IMR-90 (cell line): ENCODE measurements at regions not wholly inside any gene's neighbourhood (a gene's known extent, or its start where the extent isn't known, plus 50 kb on each side); places are given as distances from the start of the nearest gene placed in this dataset.

Experiments used
- ATAC-seq: fragments of 200-7000 bp; cut with Tn5 transposase; 2 replicates; pipeline ENCODE4 v1.9.1; 2020; ENCODE audit warnings: low read depth, mild to moderate bottlenecking, moderate library complexity
- BruUV-seq: library from RNA; stranded (reverse); fragments of 400-500 nt; replicated peaks from 2 replicates; lab custom pipeline; 2021; lab: Mats Ljungman, UMichigan
- CTCF ChIA-PET: fragments of 300-600 bp; formaldehyde crosslinking; extraction: SDS; loops from one replicate; lab custom pipeline; 2021; ENCODE audit warnings: antibody characterized with exemption; lab: Yijun Ruan, JAX
- POLR2A ChIA-PET: fragments of 300-600 bp; sonication (Branson Sonifier 250); formaldehyde crosslinking; loops from one replicate; lab custom pipeline; 2022; ENCODE audit warnings: antibody characterized with exemption; ENCODE audit not compliant: unreplicated experiment; lab: Charles Lee
- DNase-seq: peaks from one replicate; pipeline ENCODE4 v3.0.0; 2013
- H2AFZ ChIP-seq: replicated peaks from 2 replicates; pipeline ENCODE3; 2013; ENCODE audit warnings: low read length, mild to moderate bottlenecking; ENCODE audit not compliant: poor library complexity
- H2AK5ac ChIP-seq: 2 replicates; pipeline ENCODE4 v1.6.1; 2013; ENCODE audit warnings: low read depth, low read length, inconsistent platforms
- H2AK9ac ChIP-seq: replicated peaks from 2 replicates; pipeline ENCODE3; 2013; ENCODE audit warnings: mild to moderate bottlenecking, low read depth, low read length, moderate library complexity; ENCODE audit not compliant: poor library complexity
- H2BK120ac ChIP-seq: 2 replicates; pipeline ENCODE4 v1.6.1; 2013; ENCODE audit warnings: low read depth, low read length, inconsistent platforms
- H2BK15ac ChIP-seq: 3 replicates; pipeline ENCODE4 v1.6.1; 2013; ENCODE audit warnings: low read depth, low read length, inconsistent platforms
- H2BK20ac ChIP-seq: 2 replicates; pipeline ENCODE4 v1.6.1; 2013; ENCODE audit warnings: low read depth, mild to moderate bottlenecking, inconsistent platforms, low read length, moderate library complexity
- H2BK5ac ChIP-seq: 2 replicates; pipeline ENCODE4 v1.6.1; 2013; ENCODE audit warnings: mild to moderate bottlenecking, low read depth, low read length, inconsistent platforms; ENCODE audit not compliant: poor library complexity, severe bottlenecking
- H3K14ac ChIP-seq: replicated peaks from 2 replicates; pipeline ENCODE4 v1.6.1; 2013; ENCODE audit warnings: low read depth, low read length, inconsistent platforms
- H3K18ac ChIP-seq: 2 replicates; pipeline ENCODE4 v1.6.1; 2013; ENCODE audit warnings: low read depth, low read length, control low read depth
- H3K23ac ChIP-seq: 2 replicates; pipeline ENCODE4 v1.6.1; 2013; ENCODE audit warnings: low read depth, low read length, inconsistent platforms
- H3K27ac ChIP-seq: 2 replicates; pipeline ENCODE4 v1.5.1; 2013; ENCODE audit warnings: mild to moderate bottlenecking, control low read depth, low read length; ENCODE audit not compliant: insufficient read depth
- H3K27me3 ChIP-seq: 2 replicates; pipeline ENCODE4 v1.6.1; 2013; ENCODE audit warnings: low read length; ENCODE audit not compliant: control insufficient read depth, insufficient read depth
- H3K36me3 ChIP-seq: 2 replicates; pipeline ENCODE4 v1.6.1; 2013; ENCODE audit warnings: low read length, mixed read lengths; ENCODE audit not compliant: control insufficient read depth, insufficient read depth
- H3K4ac ChIP-seq: 2 replicates; pipeline ENCODE4 v1.6.1; 2013; ENCODE audit warnings: low read depth, low read length, inconsistent platforms
- H3K4me1 ChIP-seq: 2 replicates; pipeline ENCODE4 v1.6.1; 2013; ENCODE audit warnings: low read length, mixed read lengths; ENCODE audit not compliant: control insufficient read depth, insufficient read depth
- H3K4me2 ChIP-seq: 2 replicates; pipeline ENCODE4 v1.6.1; 2013; ENCODE audit warnings: low read depth, mild to moderate bottlenecking, control low read depth, low read length, moderate library complexity
- H3K4me3 ChIP-seq: 2 replicates; pipeline ENCODE4 v1.5.1; 2013; ENCODE audit warnings: low read depth, mild to moderate bottlenecking, control low read depth, low read length, moderate library complexity; ENCODE audit not compliant: insufficient read depth
- H3K56ac ChIP-seq: 2 replicates; pipeline ENCODE4 v1.6.1; 2013; ENCODE audit warnings: low read length, inconsistent platforms; ENCODE audit not compliant: insufficient read depth; ENCODE audit errors: extremely low read depth
- H3K79me1 ChIP-seq, 2 experiments: 2 replicates each; pipeline ENCODE4 v1.6.1; 2013; ENCODE audit warnings: low read length in 2 of 2, inconsistent platforms in 1 of 2, low read depth in 1 of 2
- H3K9ac ChIP-seq: 2 replicates; pipeline ENCODE4 v1.6.1; 2013; ENCODE audit warnings: low read depth, low read length, control low read depth
- H3K9me1 ChIP-seq: 2 replicates; pipeline ENCODE4 v1.6.1; 2013; ENCODE audit warnings: low read length, inconsistent platforms; ENCODE audit not compliant: insufficient read depth
- H3K9me3 ChIP-seq: 2 replicates; pipeline ENCODE4 v1.6.1; 2013; ENCODE audit warnings: low read length; ENCODE audit not compliant: control insufficient read depth, insufficient read depth
- H4K20me1 ChIP-seq: 2 replicates; pipeline ENCODE4 v1.6.1; 2013; ENCODE audit warnings: low read length, inconsistent platforms; ENCODE audit not compliant: insufficient read depth
- H4K5ac ChIP-seq: 2 replicates; pipeline ENCODE4 v1.6.1; 2013; ENCODE audit warnings: mild to moderate bottlenecking, low read depth, low read length, control low read depth
- H4K8ac ChIP-seq, 2 experiments: 2 replicates each; pipeline ENCODE4 v1.6.1; 2013; ENCODE audit warnings: low read depth in 2 of 2, low read length in 2 of 2, control low read depth in 1 of 2, inconsistent platforms in 1 of 2
- H4K91ac ChIP-seq: 2 replicates; pipeline ENCODE4 v1.6.1; 2013; ENCODE audit warnings: low read depth, low read length, inconsistent platforms; ENCODE audit not compliant: insufficient read depth
- BHLHE40 ChIP-seq: fragments of 150-350 bp; IDR thresholded peaks from 2 replicates; pipeline ENCODE4 v1.6.1; 2016; ENCODE audit warnings: mild to moderate bottlenecking, low read depth, low read length
- CEBPB ChIP-seq: IDR thresholded peaks from 2 replicates; pipeline ENCODE4 v1.6.1; 2012; ENCODE audit warnings: low read depth, low read length, improper control_type of control experiment
- CHD1 ChIP-seq: IDR thresholded peaks from 2 replicates; pipeline ENCODE4 v1.6.1; 2012; ENCODE audit warnings: low read depth, low read length, improper control_type of control experiment
- FOS ChIP-seq: fragments of 150-350 bp; IDR thresholded peaks from 2 replicates; pipeline ENCODE4 v1.6.1; 2016; ENCODE audit warnings: low read depth, low read length
- MAFK ChIP-seq: IDR thresholded peaks from 2 replicates; pipeline ENCODE4 v1.6.1; 2012; ENCODE audit warnings: low read depth, low read length, improper control_type of control experiment
- MAZ ChIP-seq: IDR thresholded peaks from 2 replicates; pipeline ENCODE4 v1.6.1; 2012; ENCODE audit warnings: low read depth, mild to moderate bottlenecking, low read length, improper control_type of control experiment, moderate library complexity, borderline replicate concordance
- MXI1 ChIP-seq: IDR thresholded peaks from 2 replicates; pipeline ENCODE4 v1.6.1; 2012; ENCODE audit warnings: low read depth, mild to moderate bottlenecking, low read length, moderate library complexity, borderline replicate concordance
- NFE2L2 ChIP-seq: fragments of 150-350 bp; IDR thresholded peaks from 2 replicates; pipeline ENCODE4 v1.6.1; 2016; ENCODE audit warnings: low read depth, mild to moderate bottlenecking, low read length
- POLR2A ChIP-seq: IDR thresholded peaks from 2 replicates; pipeline ENCODE4 v1.6.1; 2012; ENCODE audit warnings: mild to moderate bottlenecking, low read depth, low read length
- RAD21 ChIP-seq: IDR thresholded peaks from 2 replicates; pipeline ENCODE4 v1.6.1; 2012; ENCODE audit warnings: low read length, improper control_type of control experiment
- RCOR1 ChIP-seq: IDR thresholded peaks from 2 replicates; pipeline ENCODE4 v1.6.1; 2012; ENCODE audit warnings: mild to moderate bottlenecking, low read length, improper control_type of control experiment; ENCODE audit not compliant: insufficient replicate concordance
- RFX5 ChIP-seq: IDR thresholded peaks from 2 replicates; pipeline ENCODE4 v1.8.0; 2012; ENCODE audit warnings: low read depth, mild to moderate bottlenecking, low read length, moderate library complexity
- SMC3 ChIP-seq: fragments of 150-350 bp; IDR thresholded peaks from 2 replicates; pipeline ENCODE4 v1.6.1; 2016; ENCODE audit warnings: low read depth, mild to moderate bottlenecking, antibody characterized with exemption, low read length, moderate library complexity
- WGBS, 2 experiments: methylation state at CpG; one replicate each; pipeline versions ENCODE4 v1.1.5 to v1.1.7; 2013; ENCODE audit warnings: missing lambda C conversion rate in 2 of 2; ENCODE audit not compliant: insufficient read length in 1 of 2; ENCODE audit errors: extremely low coverage in 2 of 2; 5-methylcytosine and 5-hydroxymethylcytosine counted together
- dilution Hi-C: fragments of 300-500 bp; cut with HindIII; formaldehyde crosslinking; loops from one replicate; pipeline ENCODE4 v1.14.3; 2018; ENCODE audit warnings: low sequenced_read_pairs; ENCODE audit not compliant: unreplicated experiment
- in situ Hi-C: fragments of 300-500 bp; cut with MboI; formaldehyde crosslinking; loops from 3 replicates; pipeline ENCODE4 v1.14.3; 2019; ENCODE audit warnings: low sequenced_read_pairs, inconsistent platforms, mixed read lengths
- intact Hi-C: fragments of 100-400 bp; cut with micrococcal nuclease; formaldehyde crosslinking; loops from 2 replicates; pipeline ENCODE4 v1.10.0; 2022
- TF ChIP-seq, protein P1 (sequence below): fragments of 150-350 bp; IDR thresholded peaks from 2 replicates; pipeline ENCODE4 v1.6.1; 2016; ENCODE audit warnings: low read depth, mild to moderate bottlenecking, low read length, moderate library complexity, borderline replicate concordance
- TF ChIP-seq, protein P2 (sequence below): fragments of 150-350 bp; IDR thresholded peaks from 2 replicates; pipeline ENCODE4 v1.6.1; 2017; ENCODE audit warnings: mild to moderate bottlenecking, antibody characterized with exemption, low read length, low read depth
- TF ChIP-seq, protein P3 (sequence below): conservative IDR thresholded peaks from 2 replicates; pipeline ENCODE4 v1.5.1; 2012; ENCODE audit warnings: mild to moderate bottlenecking, low read depth, low read length, improper control_type of control experiment

DNA sequence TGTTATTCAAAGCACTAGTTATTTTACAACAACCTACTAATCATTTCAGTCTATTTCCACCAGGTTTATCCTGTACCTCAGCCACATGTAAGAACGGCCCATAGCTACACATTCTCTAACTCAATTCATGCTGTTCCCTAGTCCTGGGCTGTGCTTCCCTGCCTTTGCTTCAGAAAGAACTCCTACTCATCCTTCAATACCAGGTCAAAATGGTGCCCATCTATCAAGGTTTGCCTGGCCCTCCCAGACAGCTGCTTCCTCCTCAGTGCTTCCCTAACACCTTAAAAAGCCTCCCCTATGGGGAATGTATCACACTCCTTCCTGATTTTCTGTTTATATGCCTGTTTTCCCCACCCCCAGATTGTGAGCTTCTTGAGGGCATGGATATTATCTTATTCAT lies 400.7 kb downstream of the MN1 start:
- CTCF ChIA-PET, result no interaction called here
- TF ChIP-seq MAZ (no peak), SMC3 (no peak), MXI1 (no peak), BHLHE40 (no peak), RFX5 (no peak), POLR2A (no peak), CEBPB (no peak), MAFK (no peak), CHD1 (no peak), FOS (no peak), NFE2L2 (no peak), RCOR1 (no peak), RAD21 (no peak)
- TF ChIP-seq, protein P1, sequence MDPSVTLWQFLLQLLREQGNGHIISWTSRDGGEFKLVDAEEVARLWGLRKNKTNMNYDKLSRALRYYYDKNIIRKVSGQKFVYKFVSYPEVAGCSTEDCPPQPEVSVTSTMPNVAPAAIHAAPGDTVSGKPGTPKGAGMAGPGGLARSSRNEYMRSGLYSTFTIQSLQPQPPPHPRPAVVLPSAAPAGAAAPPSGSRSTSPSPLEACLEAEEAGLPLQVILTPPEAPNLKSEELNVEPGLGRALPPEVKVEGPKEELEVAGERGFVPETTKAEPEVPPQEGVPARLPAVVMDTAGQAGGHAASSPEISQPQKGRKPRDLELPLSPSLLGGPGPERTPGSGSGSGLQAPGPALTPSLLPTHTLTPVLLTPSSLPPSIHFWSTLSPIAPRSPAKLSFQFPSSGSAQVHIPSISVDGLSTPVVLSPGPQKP, result no peak
- TF ChIP-seq, protein P2, sequence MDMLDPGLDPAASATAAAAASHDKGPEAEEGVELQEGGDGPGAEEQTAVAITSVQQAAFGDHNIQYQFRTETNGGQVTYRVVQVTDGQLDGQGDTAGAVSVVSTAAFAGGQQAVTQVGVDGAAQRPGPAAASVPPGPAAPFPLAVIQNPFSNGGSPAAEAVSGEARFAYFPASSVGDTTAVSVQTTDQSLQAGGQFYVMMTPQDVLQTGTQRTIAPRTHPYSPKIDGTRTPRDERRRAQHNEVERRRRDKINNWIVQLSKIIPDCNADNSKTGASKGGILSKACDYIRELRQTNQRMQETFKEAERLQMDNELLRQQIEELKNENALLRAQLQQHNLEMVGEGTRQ, result no peak
- TF ChIP-seq, protein P3, sequence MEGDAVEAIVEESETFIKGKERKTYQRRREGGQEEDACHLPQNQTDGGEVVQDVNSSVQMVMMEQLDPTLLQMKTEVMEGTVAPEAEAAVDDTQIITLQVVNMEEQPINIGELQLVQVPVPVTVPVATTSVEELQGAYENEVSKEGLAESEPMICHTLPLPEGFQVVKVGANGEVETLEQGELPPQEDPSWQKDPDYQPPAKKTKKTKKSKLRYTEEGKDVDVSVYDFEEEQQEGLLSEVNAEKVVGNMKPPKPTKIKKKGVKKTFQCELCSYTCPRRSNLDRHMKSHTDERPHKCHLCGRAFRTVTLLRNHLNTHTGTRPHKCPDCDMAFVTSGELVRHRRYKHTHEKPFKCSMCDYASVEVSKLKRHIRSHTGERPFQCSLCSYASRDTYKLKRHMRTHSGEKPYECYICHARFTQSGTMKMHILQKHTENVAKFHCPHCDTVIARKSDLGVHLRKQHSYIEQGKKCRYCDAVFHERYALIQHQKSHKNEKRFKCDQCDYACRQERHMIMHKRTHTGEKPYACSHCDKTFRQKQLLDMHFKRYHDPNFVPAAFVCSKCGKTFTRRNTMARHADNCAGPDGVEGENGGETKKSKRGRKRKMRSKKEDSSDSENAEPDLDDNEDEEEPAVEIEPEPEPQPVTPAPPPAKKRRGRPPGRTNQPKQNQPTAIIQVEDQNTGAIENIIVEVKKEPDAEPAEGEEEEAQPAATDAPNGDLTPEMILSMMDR, result no peak

More for the DNA sequence above, 400.7 kb downstream of the MN1 start:
- BruUV-seq, result no TSS peak
- no peaks in the 10 kb centered on the region for H3K36me3 ChIP-seq
- H3K4ac ChIP-seq, result no peak overlapping the region
- no peaks in the 10 kb centered on the region for H3K9me1 ChIP-seq
- H2AFZ ChIP-seq, result no peak overlapping the region
- no peak overlapping the region for H3K4me3 ChIP-seq
- in situ Hi-C loops (loop anchor here (10.0 kb wide), 2 partner anchors 404 to 646 kb away; partner anchors contain the start of gene MN1), intact Hi-C loops (no loop called here), dilution Hi-C loops (no loop called here)
- no peak overlapping the region for H4K91ac ChIP-seq
- H3K56ac ChIP-seq, result no peak overlapping the region
- no peak overlapping the region for H2AK5ac ChIP-seq
- no peak overlapping the region for H2BK15ac ChIP-seq
- no peak overlapping the region for H4K8ac ChIP-seq
- H3K4me2 ChIP-seq, result no peak overlapping the region
- no peak overlapping the region for H2BK120ac ChIP-seq
- peaks cover 40% of the 10 kb centered on the region for H3K27me3 ChIP-seq
- no peak for DNase-seq
- no peak overlapping the region for H2AK9ac ChIP-seq
- H3K27ac ChIP-seq, result no peak overlapping the region
- no peak for ATAC-seq
- peak overlapping the region; percentile 29 for H2BK5ac ChIP-seq
- no peak overlapping the region for H2BK20ac ChIP-seq
- H3K18ac ChIP-seq, result no peak overlapping the region
- POLR2A ChIA-PET, result no interaction called here
- no peak overlapping the region for H3K14ac ChIP-seq
- 88% methylated on average over 1 of the region's 1 CpG; no CpG with 5 or more reads in 1 of the 2 experiments for WGBS, 2 experiments
- peaks cover 2% of the 10 kb centered on the region; the same call in 1 of the 2 replicates for H3K4me1 ChIP-seq
- no peak overlapping the region for H4K5ac ChIP-seq
- H3K9ac ChIP-seq, result no peak overlapping the region
- H3K79me1 ChIP-seq, result no peaks in the 10 kb centered on the region
- no peaks in the 10 kb centered on the region for H4K20me1 ChIP-seq
- H3K9me3 ChIP-seq, result peaks cover 7% of the 10 kb centered on the region
- no peak overlapping the region for H3K23ac ChIP-seq
